ENCODE measurements at regions not wholly inside any gene's neighbourhood (a gene's known extent, or its start where the extent isn't known, plus 50 kb on each side); places are given as distances from the start of the nearest gene placed in this dataset.

- TF ChIP-seq, protein P1, sequence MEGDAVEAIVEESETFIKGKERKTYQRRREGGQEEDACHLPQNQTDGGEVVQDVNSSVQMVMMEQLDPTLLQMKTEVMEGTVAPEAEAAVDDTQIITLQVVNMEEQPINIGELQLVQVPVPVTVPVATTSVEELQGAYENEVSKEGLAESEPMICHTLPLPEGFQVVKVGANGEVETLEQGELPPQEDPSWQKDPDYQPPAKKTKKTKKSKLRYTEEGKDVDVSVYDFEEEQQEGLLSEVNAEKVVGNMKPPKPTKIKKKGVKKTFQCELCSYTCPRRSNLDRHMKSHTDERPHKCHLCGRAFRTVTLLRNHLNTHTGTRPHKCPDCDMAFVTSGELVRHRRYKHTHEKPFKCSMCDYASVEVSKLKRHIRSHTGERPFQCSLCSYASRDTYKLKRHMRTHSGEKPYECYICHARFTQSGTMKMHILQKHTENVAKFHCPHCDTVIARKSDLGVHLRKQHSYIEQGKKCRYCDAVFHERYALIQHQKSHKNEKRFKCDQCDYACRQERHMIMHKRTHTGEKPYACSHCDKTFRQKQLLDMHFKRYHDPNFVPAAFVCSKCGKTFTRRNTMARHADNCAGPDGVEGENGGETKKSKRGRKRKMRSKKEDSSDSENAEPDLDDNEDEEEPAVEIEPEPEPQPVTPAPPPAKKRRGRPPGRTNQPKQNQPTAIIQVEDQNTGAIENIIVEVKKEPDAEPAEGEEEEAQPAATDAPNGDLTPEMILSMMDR (conservative IDR thresholded peaks at IDR 0.05 in 1 of 2, IDR thresholded peaks at IDR 0.05 in 1 of 2; ENCODE audit: extremely low read depth in 1 of 2, insufficient read depth in 1 of 2, low read depth in 1 of 2, low read length in 2 of 2) = no peak
- no peak for TF ChIP-seq EZH2 (IDR thresholded peaks at IDR 0.05; ENCODE audit: borderline replicate concordance, low read length)
These were observed 459.0 kb downstream of the PDGFC start for GRCh38 chr4:156512622-156513021.

Data from mammary epithelial cell (primary cell).